ENCODE measurements at regions not wholly inside any gene's neighbourhood (a gene's known extent, or its start where the extent isn't known, plus 50 kb on each side); places are given as distances from the start of the nearest gene placed in this dataset.

DNA sequence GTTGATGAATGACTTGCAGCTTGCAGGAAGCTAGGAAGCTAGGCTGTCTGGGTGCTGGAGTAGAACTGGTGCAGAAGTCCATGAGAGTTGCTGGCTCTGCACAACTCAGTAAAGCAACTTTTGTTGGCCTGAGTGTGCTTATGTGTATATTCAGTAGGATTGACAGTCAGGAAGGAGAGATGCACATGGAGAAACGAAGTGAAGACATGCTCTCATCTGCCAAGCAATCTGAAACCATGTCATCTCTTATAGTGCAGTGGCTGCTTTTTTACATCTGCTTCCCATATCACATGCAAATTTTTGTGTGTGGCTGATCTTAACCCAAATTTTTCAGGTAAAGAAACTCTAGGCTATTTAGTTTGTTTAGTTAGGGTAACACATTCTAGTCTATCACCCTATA lies 252.4 kb upstream of the HS3ST5 start:
- H3K4me1 ChIP-seq (ENCODE audit: insufficient read depth): no peaks in the 10 kb centered on the region
- no peak for DNase-seq (ENCODE audit: low spot score)
- Mint-ChIP-seq H3K27ac (no peak overlapping the region), H3K36me3 (ENCODE audit: low read depth) (no peaks in the 10 kb centered on the region), H3K4me3 (no peak overlapping the region), H3K27me3 (ENCODE audit: insufficient read depth, low read depth, poor library complexity) (peaks cover 3% of the 10 kb centered on the region), H3K4me1 (no peaks in the 10 kb centered on the region; the same call in 2 of the 3 replicates), H3K9me3 (peaks cover 6% of the 10 kb centered on the region; the same call in 2 of the 3 replicates)
- no peaks in the 10 kb centered on the region for H3K79me2 ChIP-seq (replicated peaks; ENCODE audit: insufficient read depth)
- TF ChIP-seq, protein P1, sequence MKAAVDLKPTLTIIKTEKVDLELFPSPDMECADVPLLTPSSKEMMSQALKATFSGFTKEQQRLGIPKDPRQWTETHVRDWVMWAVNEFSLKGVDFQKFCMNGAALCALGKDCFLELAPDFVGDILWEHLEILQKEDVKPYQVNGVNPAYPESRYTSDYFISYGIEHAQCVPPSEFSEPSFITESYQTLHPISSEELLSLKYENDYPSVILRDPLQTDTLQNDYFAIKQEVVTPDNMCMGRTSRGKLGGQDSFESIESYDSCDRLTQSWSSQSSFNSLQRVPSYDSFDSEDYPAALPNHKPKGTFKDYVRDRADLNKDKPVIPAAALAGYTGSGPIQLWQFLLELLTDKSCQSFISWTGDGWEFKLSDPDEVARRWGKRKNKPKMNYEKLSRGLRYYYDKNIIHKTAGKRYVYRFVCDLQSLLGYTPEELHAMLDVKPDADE (IDR thresholded peaks at IDR 0.05): no peak
- no peak for TF ChIP-seq EZH2 (IDR thresholded peaks at IDR 0.05; ENCODE audit: low read depth, unreplicated experiment)
- TF ChIP-seq CREB1 (CRISPR knock-in tag; IDR thresholded peaks at IDR 0.05; ENCODE audit: low read depth): no peak
- TF ChIP-seq ZNF331 (CRISPR knock-in tag; IDR thresholded peaks at IDR 0.05; ENCODE audit: low read depth): no peak
- TF ChIP-seq EZH2phosphoT487 (IDR thresholded peaks at IDR 0.05; ENCODE audit: unreplicated experiment): no peak
- no peak for TF ChIP-seq POLR2AphosphoS5 (IDR thresholded peaks at IDR 0.05; ENCODE audit: low read depth)
- TF ChIP-seq, protein P2, sequence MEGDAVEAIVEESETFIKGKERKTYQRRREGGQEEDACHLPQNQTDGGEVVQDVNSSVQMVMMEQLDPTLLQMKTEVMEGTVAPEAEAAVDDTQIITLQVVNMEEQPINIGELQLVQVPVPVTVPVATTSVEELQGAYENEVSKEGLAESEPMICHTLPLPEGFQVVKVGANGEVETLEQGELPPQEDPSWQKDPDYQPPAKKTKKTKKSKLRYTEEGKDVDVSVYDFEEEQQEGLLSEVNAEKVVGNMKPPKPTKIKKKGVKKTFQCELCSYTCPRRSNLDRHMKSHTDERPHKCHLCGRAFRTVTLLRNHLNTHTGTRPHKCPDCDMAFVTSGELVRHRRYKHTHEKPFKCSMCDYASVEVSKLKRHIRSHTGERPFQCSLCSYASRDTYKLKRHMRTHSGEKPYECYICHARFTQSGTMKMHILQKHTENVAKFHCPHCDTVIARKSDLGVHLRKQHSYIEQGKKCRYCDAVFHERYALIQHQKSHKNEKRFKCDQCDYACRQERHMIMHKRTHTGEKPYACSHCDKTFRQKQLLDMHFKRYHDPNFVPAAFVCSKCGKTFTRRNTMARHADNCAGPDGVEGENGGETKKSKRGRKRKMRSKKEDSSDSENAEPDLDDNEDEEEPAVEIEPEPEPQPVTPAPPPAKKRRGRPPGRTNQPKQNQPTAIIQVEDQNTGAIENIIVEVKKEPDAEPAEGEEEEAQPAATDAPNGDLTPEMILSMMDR (conservative IDR thresholded peaks at IDR 0.05; ENCODE audit: low read depth in 2 of 2): no peak
- no peak for ATAC-seq
- H2AFZ ChIP-seq: no peak overlapping the region
- H3K36me3 ChIP-seq (ENCODE audit: insufficient read depth): no peaks in the 10 kb centered on the region
- no peak overlapping the region for H3K4me2 ChIP-seq
- H3K27me3 ChIP-seq (ENCODE audit: insufficient read depth): no peaks in the 10 kb centered on the region
- no peak overlapping the region for H3K27ac ChIP-seq (ENCODE audit: low read depth)
- no peaks in the 10 kb centered on the region for H4K20me1 ChIP-seq (replicated peaks; ENCODE audit: insufficient read depth)
- H3F3A ChIP-seq (replicated peaks; ENCODE audit: low read depth): no peaks in the 10 kb centered on the region
- no peak overlapping the region for H3K4me3 ChIP-seq
- H3K9me2 ChIP-seq (ENCODE audit: insufficient read depth): no peaks in the 10 kb centered on the region

DNA sequence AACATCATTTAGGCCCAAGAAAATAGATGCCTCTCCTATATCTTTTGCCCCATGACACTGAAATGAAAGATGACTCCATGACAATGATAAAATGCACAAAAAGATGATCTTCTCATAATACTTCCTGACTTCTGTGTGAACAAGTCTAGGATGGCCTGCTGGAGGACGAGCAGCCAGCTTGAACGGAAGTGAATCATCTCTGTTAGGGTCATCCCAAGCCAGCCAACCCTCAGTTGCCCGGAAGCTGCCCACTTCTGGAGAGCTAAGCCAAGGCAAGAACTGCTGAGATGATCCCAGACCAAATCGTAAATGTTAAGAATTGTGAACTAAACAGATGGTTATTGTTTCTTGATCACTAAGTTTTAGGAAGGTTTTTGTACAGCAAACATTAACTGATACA lies 249.7 kb upstream of the HS3ST5 start:
- Mint-ChIP-seq H3K4me3 (no peak overlapping the region), H3K27me3 (ENCODE audit: insufficient read depth, low read depth, poor library complexity) (peaks cover 3% of the 10 kb centered on the region), H3K27ac (no peak overlapping the region), H3K4me1 (no peaks in the 10 kb centered on the region; the same call in 2 of the 3 replicates), H3K9me3 (peaks cover 6% of the 10 kb centered on the region; the same call in 2 of the 3 replicates), H3K36me3 (ENCODE audit: low read depth) (no peaks in the 10 kb centered on the region)
- H3K79me2 ChIP-seq (replicated peaks; ENCODE audit: insufficient read depth): no peaks in the 10 kb centered on the region
- no peaks in the 10 kb centered on the region for H3K36me3 ChIP-seq (ENCODE audit: insufficient read depth)
- no peaks in the 10 kb centered on the region for H3K4me1 ChIP-seq (ENCODE audit: insufficient read depth)
- DNase-seq (ENCODE audit: low spot score) (no peak), ATAC-seq (no peak)
- no peak overlapping the region for H3K27ac ChIP-seq (ENCODE audit: low read depth)
- H3K4me2 ChIP-seq: no peak overlapping the region
- no peaks in the 10 kb centered on the region for H3F3A ChIP-seq (replicated peaks; ENCODE audit: low read depth)
- H3K27me3 ChIP-seq (ENCODE audit: insufficient read depth): no peaks in the 10 kb centered on the region
- H4K20me1 ChIP-seq (replicated peaks; ENCODE audit: insufficient read depth): no peaks in the 10 kb centered on the region
- no peak overlapping the region for H3K4me3 ChIP-seq
- TF ChIP-seq, protein P2 (conservative IDR thresholded peaks at IDR 0.05; ENCODE audit: low read depth in 2 of 2): no peak
- no peak overlapping the region for H2AFZ ChIP-seq
- no peaks in the 10 kb centered on the region for H3K9me2 ChIP-seq (ENCODE audit: insufficient read depth)

Data from GM23338 (cell line).